ENCODE measurements at regions not wholly inside any gene's neighbourhood (a gene's known extent, or its start where the extent isn't known, plus 50 kb on each side); places are given as distances from the start of the nearest gene placed in this dataset.

DNA sequence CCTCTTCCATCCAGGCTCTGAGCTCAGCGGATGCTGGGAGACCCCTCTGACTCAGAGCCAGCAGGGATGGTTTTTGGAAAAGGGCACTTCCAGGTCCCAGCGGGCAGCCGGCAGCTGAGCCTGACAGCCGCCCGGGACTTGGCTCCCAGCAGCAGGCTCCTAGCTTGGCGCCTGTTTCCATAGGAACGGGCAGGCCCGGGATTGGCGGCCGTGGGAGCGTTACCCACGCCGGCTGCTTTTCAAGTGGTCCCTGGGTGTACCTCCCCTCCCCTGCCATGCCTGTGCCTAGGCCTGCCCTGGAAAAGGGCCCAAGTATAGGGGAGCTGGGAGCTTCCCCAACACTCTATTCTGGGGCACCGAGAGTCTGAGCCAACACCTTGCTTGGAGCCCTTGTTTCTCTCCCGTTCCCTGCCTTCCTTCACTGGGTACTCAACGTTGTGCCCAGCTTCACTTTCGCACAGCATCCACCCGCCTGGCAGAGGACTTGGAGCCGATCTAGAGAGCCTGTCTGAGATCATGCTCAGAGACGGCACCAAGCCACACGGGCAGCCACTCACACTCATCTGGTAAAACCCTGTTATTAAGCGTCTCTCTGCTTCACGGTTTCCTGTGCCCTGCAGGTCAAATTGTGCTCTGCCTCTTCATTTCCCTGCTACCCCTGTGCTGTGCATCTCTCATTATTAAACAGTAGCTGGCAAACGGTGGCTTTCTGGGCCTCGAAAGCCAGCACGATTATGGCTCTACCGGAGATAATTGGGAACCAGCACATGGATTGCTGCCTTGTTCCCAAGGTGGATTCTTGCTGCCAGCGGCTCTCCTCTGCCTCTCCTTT is 521.5 kb downstream of the BCOR start:
- TF ChIP-seq TCF12 (IDR thresholded peaks at IDR 0.05; ENCODE audit: low read depth) (no peak), TAF1 (IDR thresholded peaks at IDR 0.05; ENCODE audit: low read depth) (no peak), YY1 (IDR thresholded peaks at IDR 0.05; ENCODE audit: low read depth) (no peak), FOXM1 (IDR thresholded peaks at IDR 0.05; ENCODE audit: borderline replicate concordance, low read depth) (no peak), EGR1 (IDR thresholded peaks at IDR 0.05) (no peak)

DNA sequence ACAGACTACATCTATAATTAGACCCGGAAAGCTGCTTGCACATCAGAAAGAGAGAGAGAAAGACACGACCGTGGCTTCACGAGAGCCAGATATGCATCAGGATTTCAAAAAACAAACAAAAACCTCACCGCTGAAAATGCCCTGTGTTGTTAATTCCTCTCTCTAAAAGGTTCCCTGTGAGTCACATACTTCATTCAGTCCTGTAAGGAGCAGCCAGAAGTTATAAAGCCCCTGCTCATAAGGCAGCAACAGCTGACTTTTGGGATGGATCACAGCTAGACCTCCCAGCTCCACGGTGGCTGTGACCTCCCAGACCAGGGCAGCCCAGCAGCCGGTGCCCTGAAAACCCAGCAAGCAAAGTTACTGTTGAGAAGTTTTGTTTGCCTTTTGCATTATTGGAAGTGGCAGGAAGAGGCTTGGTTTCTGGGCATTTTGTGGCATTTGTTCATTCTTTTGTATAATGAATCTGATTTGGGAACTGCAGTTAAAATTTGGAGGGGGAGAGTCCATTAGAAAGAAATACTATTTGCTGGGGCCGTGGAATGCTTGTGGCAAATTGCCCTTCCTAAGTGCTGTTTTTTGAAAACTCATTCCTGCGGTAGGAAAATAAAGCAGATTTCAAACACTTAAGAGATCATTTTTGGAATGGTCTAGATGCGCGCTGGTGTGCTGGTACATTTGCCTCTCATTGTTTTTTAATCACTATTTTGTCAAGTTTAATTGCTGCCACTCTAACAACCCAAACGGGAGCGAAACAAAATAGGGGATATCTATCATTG is 520.4 kb downstream of the BCOR start:
- TF ChIP-seq EP300 (IDR thresholded peaks at IDR 0.05; ENCODE audit: borderline replicate concordance): no peak
- no peak for TF ChIP-seq TAF1 (IDR thresholded peaks at IDR 0.05; ENCODE audit: low read depth)
- TF ChIP-seq TEAD4 (IDR thresholded peaks at IDR 0.05): no peak
- TF ChIP-seq RAD21 (IDR thresholded peaks at IDR 0.05; ENCODE audit: low read depth): no peak
- no peak for TF ChIP-seq CEBPB (IDR thresholded peaks at IDR 0.05)
- no peak for TF ChIP-seq ZBTB7A (IDR thresholded peaks at IDR 0.05; ENCODE audit: low read depth)
- TF ChIP-seq YY1 (IDR thresholded peaks at IDR 0.05; ENCODE audit: low read depth): no peak
- no peak for TF ChIP-seq FOXM1 (IDR thresholded peaks at IDR 0.05; ENCODE audit: borderline replicate concordance, low read depth)
- TF ChIP-seq NFIC (IDR thresholded peaks at IDR 0.05): no peak
- no peak for TF ChIP-seq REST (IDR thresholded peaks at IDR 0.05; ENCODE audit: low read depth)
- TF ChIP-seq CREB1 (IDR thresholded peaks at IDR 0.05; ENCODE audit: low read depth): no peak
- TF ChIP-seq, protein P1, sequence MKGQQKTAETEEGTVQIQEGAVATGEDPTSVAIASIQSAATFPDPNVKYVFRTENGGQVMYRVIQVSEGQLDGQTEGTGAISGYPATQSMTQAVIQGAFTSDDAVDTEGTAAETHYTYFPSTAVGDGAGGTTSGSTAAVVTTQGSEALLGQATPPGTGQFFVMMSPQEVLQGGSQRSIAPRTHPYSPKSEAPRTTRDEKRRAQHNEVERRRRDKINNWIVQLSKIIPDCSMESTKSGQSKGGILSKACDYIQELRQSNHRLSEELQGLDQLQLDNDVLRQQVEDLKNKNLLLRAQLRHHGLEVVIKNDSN (IDR thresholded peaks at IDR 0.05): no peak
- TF ChIP-seq TCF12 (IDR thresholded peaks at IDR 0.05; ENCODE audit: low read depth): no peak
- TF ChIP-seq, protein P2, sequence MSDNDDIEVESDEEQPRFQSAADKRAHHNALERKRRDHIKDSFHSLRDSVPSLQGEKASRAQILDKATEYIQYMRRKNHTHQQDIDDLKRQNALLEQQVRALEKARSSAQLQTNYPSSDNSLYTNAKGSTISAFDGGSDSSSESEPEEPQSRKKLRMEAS (IDR thresholded peaks at IDR 0.05): no peak
- no peak for TF ChIP-seq EGR1 (IDR thresholded peaks at IDR 0.05)

- no peak for TF ChIP-seq TAF1 (IDR thresholded peaks at IDR 0.05; ENCODE audit: low read depth)
- TF ChIP-seq CREB1 (IDR thresholded peaks at IDR 0.05; ENCODE audit: low read depth): no peak
- TF ChIP-seq TCF12 (IDR thresholded peaks at IDR 0.05; ENCODE audit: low read depth): no peak
- TF ChIP-seq EP300 (IDR thresholded peaks at IDR 0.05; ENCODE audit: borderline replicate concordance): no peak
- TF ChIP-seq TEAD4 (IDR thresholded peaks at IDR 0.05): no peak
- no peak for TF ChIP-seq CEBPB (IDR thresholded peaks at IDR 0.05)
- no peak for TF ChIP-seq NFIC (IDR thresholded peaks at IDR 0.05)
- TF ChIP-seq REST (IDR thresholded peaks at IDR 0.05; ENCODE audit: low read depth): no peak
- no peak for TF ChIP-seq FOXM1 (IDR thresholded peaks at IDR 0.05; ENCODE audit: borderline replicate concordance, low read depth)
- TF ChIP-seq, protein P2 (IDR thresholded peaks at IDR 0.05): no peak
- no peak for TF ChIP-seq ZBTB7A (IDR thresholded peaks at IDR 0.05; ENCODE audit: low read depth)
- no peak for TF ChIP-seq EGR1 (IDR thresholded peaks at IDR 0.05)
- TF ChIP-seq, protein P1 (IDR thresholded peaks at IDR 0.05): no peak
- no peak for TF ChIP-seq RAD21 (IDR thresholded peaks at IDR 0.05; ENCODE audit: low read depth)
- TF ChIP-seq YY1 (IDR thresholded peaks at IDR 0.05; ENCODE audit: low read depth): no peak
Observed at GRCh38 chrX:39577985-39578869, 519.5 kb downstream of the BCOR start.

DNA sequence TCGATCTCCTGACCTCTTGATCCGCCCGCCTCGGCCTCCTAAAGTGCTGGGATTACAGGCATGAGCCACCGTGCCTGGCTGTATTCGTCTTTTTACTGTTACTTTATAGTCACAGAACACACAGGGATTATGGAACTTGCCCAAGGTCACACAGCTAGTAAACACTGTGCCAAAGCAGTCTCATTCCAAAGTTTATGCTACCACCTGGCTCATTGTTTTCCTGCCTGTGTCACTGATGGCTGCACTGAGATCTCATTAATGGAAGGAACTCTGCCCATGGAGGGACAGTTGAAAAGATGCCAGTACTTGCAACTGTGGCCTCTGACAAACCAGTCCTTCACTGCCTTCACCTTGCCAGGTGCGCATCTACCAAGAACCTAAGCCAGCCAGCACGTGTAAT is 517.7 kb downstream of the BCOR start:
- no peak for TF ChIP-seq CEBPB (IDR thresholded peaks at IDR 0.05)
- no peak for TF ChIP-seq EGR1 (IDR thresholded peaks at IDR 0.05)
- TF ChIP-seq CREB1 (IDR thresholded peaks at IDR 0.05; ENCODE audit: low read depth): no peak

GRCh38 chrX:39581411-39581810 is 516.3 kb downstream of the BCOR start:
- TF ChIP-seq, protein P1 (IDR thresholded peaks at IDR 0.05): no peak
- no peak for TF ChIP-seq TEAD4 (IDR thresholded peaks at IDR 0.05)
- TF ChIP-seq TAF1 (IDR thresholded peaks at IDR 0.05; ENCODE audit: low read depth): no peak
- TF ChIP-seq, protein P2 (IDR thresholded peaks at IDR 0.05): no peak
- TF ChIP-seq EGR1 (IDR thresholded peaks at IDR 0.05): no peak
- no peak for TF ChIP-seq ZBTB7A (IDR thresholded peaks at IDR 0.05; ENCODE audit: low read depth)
- TF ChIP-seq FOXM1 (IDR thresholded peaks at IDR 0.05; ENCODE audit: borderline replicate concordance, low read depth): no peak
- no peak for TF ChIP-seq EP300 (IDR thresholded peaks at IDR 0.05; ENCODE audit: borderline replicate concordance)
- no peak for TF ChIP-seq YY1 (IDR thresholded peaks at IDR 0.05; ENCODE audit: low read depth)
- TF ChIP-seq REST (IDR thresholded peaks at IDR 0.05; ENCODE audit: low read depth): no peak
- TF ChIP-seq NFIC (IDR thresholded peaks at IDR 0.05): no peak
- no peak for TF ChIP-seq CEBPB (IDR thresholded peaks at IDR 0.05)
- no peak for TF ChIP-seq TCF12 (IDR thresholded peaks at IDR 0.05; ENCODE audit: low read depth)

Data from Ishikawa (cell line).